ENCODE measurements at regions not wholly inside any gene's neighbourhood (a gene's known extent, or its start where the extent isn't known, plus 50 kb on each side); places are given as distances from the start of the nearest gene placed in this dataset.
"Not testable (repeated sequence)": the region's sequence is repeated elsewhere in the genome, so short reads cannot be mapped to it uniquely, and the experiment has no call there.

GRCh38 chrX:94942603-94943002 is 1268.6 kb downstream of the FAM133A start:
- intact Hi-C loops (cut with DNase I) = no loop called here
- DNase-seq (no peak), ATAC-seq (no peak)
- no peak overlapping the region for H3K27ac ChIP-seq
- H3K36me3 ChIP-seq = no peaks in the 10 kb centered on the region
- H3K4me3 ChIP-seq = no peak overlapping the region
- H3K9me3 ChIP-seq = no peaks in the 10 kb centered on the region
- H3K27me3 ChIP-seq = no peaks in the 10 kb centered on the region
- no peaks in the 10 kb centered on the region for H3K4me1 ChIP-seq
- no peak for TF ChIP-seq CTCF (IDR thresholded peaks at IDR 0.05)

GRCh38 chrX:94946137-94946536 is 1272.1 kb downstream of the FAM133A start:
- DNase-seq; H3K4me3 ChIP-seq; H3K27ac ChIP-seq; H3K9me3 ChIP-seq; H3K27me3 ChIP-seq; H3K4me1 ChIP-seq; ATAC-seq; intact Hi-C loops (cut with DNase I); H3K36me3 ChIP-seq: not testable (repeated sequence)

- H3K27me3 ChIP-seq = no peaks in the 10 kb centered on the region
- intact Hi-C loops (cut with DNase I) = no loop called here
- no peak overlapping the region for H3K4me3 ChIP-seq
- no peaks in the 10 kb centered on the region for H3K9me3 ChIP-seq
- TF ChIP-seq CTCF (IDR thresholded peaks at IDR 0.05) = no peak
- no peaks in the 10 kb centered on the region for H3K4me1 ChIP-seq
- no peak for DNase-seq
- ATAC-seq = no peak
- no peak overlapping the region for H3K27ac ChIP-seq
- no peaks in the 10 kb centered on the region for H3K36me3 ChIP-seq
Observed at GRCh38 chrX:94961730-94962129, 1287.7 kb downstream of the FAM133A start.

- no peaks in the 10 kb centered on the region for H3K9me3 ChIP-seq
- H3K4me3 ChIP-seq = no peak overlapping the region
- no peaks in the 10 kb centered on the region for H3K27me3 ChIP-seq
- no peak overlapping the region for H3K27ac ChIP-seq
- no peak for ATAC-seq
- no peak for DNase-seq
- H3K36me3 ChIP-seq = no peaks in the 10 kb centered on the region
- intact Hi-C loops (cut with DNase I) = no loop called here
- H3K4me1 ChIP-seq = no peaks in the 10 kb centered on the region
- TF ChIP-seq CTCF (IDR thresholded peaks at IDR 0.05) = no peak
Observed at GRCh38 chrX:94977562-94977961, 1303.6 kb downstream of the FAM133A start.

GRCh38 chrX:94977986-94978385 is 1304.0 kb downstream of the FAM133A start:
- ATAC-seq = no peak
- Histone ChIP-seq H3K27me3 (no peaks in the 10 kb centered on the region), H3K4me1 (no peaks in the 10 kb centered on the region)

More at GRCh38 chrX:94977986-94978385, 1304.0 kb downstream of the FAM133A start:
- Histone ChIP-seq H3K36me3 (no peaks in the 10 kb centered on the region), H3K4me3 (no peak overlapping the region), H3K9me3 (no peaks in the 10 kb centered on the region), H3K27ac (no peak overlapping the region)
- DNase-seq = no peak
- TF ChIP-seq CTCF (IDR thresholded peaks at IDR 0.05) = no peak
- intact Hi-C loops (cut with DNase I) = no loop called here

Measured in upper lobe of right lung (tissue), 1 donor.